HG02610 (cell line): ENCODE measurements at regions not wholly inside any gene's neighbourhood (a gene's known extent, or its start where the extent isn't known, plus 50 kb on each side); places are given as distances from the start of the nearest gene placed in this dataset.

Experiments
- ATAC-seq: cut with Tn5 transposase; IDR thresholded peaks from one replicate; pipeline ENCODE4 v1.9.1; 2021; ENCODE audit warnings: mild to moderate bottlenecking, moderate library complexity; ENCODE audit not compliant: unreplicated experiment

DNA sequence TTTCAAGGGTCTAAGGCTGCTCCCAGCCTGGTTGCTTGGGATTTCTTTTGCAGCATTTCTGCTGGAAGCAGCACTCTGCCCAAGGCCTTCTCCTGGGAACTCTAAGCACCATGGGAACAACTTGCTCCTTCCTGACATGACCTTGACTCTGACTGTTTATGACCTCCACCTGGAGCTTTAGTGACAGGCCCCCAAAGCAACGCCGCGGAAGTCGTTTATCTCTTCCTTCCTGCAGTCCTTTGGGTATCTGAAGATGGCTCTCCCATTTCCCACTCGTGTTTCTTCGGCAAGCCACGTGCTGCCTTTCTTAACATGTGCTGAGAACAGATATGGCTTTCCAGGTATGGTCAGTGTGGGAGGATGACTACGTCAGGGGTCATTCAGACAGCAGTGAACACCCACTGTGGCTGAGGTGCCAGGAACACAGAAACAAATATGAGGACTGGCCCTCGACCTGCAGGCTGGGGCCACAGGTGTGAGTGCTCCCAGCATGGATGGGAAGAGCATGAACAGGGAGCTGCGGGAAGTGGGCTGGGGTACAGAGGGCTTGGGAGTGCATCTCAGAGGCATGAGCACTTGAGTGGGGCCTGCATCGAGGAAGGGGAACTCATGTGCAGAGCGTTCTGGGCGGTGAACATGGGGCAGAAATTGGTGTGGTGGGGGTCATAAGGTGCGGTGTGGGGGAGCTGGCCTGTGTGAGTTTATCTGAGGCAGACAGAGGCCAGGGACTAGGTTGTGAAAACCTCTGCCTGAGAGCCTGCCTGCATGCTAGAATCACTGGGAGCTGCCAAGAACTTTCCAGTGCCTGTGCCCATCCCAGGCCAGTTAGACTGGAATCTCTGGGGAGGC lies 140.5 kb downstream of the TSN start:
- ATAC-seq, result no peak

DNA sequence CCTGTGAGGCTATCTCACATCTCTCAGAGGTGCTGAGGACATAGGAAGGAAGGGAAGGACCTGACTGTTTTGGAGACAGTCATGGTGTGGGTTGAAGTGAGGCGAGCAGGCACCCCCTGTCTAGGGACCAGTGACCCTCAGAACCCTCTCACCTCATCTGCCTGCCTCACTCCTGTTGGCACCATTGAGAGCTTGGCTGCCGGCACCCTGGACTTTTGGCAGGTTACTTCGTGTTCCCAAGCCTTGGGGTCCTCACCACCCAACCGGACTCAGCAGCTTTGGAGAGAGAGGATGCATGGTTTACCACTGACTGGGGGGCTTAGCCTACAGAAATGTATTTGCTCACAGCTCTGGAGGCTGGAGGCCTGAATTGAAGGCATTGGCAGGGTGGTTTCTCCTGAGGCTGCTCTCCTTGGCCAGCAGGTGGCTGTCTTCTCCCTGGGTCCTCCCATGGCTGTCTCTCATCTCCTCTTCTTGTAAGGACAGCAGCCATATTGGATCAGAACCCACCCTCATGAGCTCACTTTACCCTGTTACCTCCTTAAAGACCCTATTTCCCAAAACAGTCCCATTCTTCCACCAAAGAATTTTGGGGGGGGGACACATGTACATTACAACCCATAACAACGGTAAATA lies 142.0 kb downstream of the TSN start:
- peak; percentile 83 for ATAC-seq

DNA sequence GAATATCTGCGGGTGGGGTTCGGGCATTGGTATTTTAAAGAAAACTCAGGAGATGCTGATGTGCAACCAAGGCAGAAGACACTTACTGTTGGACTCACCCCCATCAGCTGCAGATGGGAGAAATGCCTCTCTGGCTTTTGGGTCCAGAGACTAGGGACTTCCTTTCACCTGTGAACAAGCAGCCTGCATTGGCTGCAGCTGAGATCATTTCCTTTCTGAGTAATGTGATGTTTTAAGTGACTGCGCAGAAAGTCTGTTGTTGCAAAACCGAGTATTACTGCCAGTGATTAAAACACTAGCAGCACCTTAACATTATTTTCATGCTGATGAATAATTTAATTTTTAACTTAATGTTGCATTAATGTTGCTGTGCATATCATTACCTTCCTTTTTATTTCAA lies 143.0 kb downstream of the TSN start:
- no peak for ATAC-seq

DNA sequence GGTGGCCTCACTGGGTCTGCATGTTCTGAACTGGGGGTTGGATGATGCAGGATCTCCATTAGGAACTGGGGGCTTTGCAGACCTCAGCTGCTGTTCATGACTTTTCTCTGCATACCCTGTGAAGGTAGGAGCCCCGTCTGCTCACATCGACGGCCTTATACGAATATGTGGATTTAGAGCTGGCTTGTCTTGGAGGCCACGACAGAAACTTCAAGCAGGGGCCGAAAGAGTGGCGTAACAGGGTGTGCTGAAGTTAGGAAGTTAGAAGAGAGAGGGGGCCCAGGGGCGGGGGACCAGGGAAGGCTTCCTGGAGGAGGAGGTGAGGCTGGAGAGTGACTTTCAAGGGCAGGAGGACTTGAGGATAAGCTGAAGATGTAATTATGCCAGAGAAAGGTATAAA lies 144.9 kb downstream of the TSN start:
- no peak for ATAC-seq

DNA sequence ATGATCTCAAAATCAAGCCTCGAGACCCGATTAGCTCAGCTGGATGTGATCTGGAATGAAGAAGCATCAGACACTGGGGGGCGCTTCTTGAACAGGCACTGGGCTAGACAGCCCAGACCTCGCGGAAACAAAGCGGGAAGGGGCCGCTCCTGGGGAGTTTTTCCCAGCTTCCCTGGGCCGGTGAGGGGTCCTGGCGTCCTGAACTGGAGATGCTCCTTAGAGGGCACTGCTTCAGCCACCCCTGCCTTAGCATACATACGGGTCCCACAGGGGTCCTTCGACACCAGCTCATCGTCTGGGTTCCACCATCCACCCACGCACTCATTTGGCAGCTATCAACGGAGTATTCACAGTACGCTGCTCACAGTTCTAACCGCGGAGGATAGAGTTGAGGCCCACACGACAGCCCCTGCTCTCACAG lies 146.7 kb downstream of the TSN start:
- ATAC-seq, result no peak

DNA sequence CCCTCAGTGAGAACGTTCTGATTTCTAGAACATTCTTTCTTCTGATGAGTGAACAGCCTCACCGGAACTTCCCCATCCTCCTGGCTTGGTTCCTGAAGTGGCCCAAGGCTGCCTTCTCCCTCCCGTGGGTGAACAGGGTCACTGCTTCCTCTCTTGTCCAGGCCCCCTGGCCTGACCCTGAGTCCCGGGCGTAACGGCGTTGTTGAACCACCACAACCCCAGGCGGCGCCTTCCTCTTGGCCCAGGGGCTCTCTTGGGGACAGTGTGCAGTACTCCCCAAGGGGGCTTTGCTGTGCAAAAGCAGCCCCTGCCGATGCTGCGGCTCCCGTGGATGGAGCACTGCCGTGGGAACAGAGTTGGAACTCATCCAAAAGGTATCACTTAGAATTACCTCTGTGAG lies 147.2 kb downstream of the TSN start:
- no peak for ATAC-seq

DNA sequence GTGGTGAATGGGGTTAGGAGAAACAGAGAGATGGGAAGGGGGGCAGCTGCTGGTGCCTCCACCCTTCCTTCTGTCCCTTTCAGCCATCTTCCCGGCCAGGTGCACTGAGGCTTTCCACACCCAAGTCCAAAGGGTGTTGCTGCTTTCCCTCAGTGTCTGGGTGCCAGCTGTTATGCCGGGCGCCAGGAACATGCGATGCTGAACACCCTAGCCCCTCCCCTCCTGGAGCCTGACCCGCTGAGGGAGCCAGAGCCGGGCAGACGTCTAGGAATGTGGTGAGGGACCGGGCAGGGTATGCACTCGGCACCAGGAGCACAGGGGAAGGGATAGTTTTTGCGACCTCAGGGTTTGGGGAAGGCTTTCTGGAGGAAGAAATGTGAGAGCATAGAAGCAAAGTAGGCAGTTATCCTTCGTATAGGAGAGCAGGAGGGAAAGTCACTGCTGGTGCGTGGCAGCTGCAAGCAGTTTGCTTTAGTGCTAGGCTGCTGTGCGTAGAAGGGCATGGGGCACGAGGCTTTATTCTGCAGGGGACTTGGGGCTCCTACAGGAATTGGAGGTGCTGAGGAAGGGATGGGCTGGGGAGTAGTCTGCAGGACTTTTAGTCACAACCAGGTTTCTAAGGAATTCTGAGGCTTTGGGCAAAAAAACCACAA lies 147.7 kb downstream of the TSN start:
- no peak for ATAC-seq

DNA sequence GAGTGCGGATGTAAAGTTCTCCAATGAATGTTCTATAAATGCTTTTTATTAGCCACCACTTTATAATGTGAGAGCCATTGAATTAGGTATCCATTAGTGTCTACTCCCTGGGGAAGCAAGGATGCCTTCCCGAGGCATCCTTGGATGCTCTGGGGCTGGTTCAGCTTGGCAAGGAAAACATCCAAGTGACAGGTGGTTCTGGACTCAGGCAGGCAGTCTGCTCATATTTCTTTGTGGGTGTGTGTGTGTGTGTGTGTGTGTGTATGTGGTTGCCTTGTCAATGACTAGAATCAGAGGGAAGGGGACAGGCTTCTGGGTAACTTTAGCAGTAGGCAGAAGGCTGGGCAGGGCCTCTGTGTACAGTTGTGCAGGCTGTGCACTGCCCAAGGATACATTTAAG lies 149.2 kb downstream of the TSN start:
- no peak for ATAC-seq

DNA sequence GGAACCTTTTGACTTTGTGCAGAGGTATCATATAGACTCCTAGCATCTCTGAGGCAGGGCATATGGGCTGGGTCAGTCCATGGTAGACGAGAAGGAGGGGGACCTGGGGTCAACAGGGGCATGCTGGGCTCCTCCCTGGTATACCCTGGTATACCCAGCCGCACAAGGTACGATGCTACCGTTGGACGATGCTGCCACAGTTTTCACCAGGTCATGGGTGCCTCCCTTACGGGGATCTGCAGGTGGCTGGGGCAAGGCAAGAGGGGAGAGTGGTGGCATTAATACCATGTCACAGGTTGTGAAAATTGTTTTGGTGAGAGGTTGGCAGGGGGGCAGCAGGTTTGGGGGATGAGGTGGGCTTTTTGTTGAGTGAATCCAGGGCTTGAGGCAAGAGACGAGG lies 149.8 kb downstream of the TSN start:
- ATAC-seq, result no peak

DNA sequence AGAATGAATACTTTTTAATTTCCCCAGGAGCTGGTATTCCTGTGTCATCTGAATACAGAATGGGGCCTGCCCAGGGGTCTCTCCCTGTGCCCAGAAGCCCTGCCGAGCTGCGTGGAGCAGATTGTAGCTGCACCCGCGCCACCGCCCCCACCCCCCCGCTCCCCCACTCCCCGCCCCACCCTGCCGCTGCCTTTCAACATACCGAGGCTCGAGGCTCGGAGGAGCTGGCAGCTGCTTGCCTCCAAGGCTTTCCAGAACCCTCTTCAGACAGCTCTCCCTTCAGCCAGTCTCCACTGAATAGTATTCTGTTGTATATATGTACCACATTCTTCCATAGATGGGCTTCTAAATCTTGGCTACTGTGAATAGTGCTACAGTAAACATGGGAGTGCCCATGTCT lies 150.7 kb downstream of the TSN start:
- no peak for ATAC-seq

DNA sequence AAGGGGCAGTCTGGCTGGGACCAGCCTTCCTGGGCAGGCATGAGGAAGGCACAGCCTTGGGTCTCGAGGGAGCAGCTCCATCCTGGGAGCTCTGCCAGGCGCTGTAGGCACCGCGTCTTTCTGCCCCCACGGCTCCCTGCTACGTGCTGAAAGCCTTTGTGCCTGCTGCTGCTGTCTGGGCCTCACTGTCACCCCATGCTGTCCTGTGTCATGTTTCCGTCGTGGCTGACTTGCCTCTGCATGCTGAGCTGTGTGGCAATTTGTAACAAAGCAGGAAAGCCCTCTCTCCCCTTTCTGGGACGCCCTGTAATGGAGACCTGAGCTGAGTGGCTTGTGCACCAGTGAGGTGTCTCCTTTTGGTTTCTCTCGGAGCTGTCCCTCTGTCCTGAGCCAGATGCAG lies 152.5 kb downstream of the TSN start:
- no peak for ATAC-seq

DNA sequence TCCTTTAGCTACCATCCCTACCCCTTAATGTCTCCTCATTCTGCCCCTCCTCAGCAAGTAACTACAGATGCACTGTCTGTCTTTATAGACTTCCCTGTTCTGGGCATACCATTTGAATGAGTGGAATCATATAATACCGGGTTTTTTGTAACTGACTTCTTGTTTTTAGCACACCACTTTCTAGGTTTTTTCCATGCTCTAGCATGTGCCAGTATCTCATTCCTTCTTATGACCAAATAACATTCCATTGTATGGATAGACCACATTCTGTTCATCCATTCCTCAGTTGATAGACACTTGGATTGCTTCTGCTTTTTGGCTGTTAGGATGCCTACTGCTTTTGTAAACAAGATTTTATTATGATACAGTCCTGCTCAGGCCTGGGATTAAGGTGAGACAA lies 154.7 kb downstream of the TSN start:
- ATAC-seq, result no peak

DNA sequence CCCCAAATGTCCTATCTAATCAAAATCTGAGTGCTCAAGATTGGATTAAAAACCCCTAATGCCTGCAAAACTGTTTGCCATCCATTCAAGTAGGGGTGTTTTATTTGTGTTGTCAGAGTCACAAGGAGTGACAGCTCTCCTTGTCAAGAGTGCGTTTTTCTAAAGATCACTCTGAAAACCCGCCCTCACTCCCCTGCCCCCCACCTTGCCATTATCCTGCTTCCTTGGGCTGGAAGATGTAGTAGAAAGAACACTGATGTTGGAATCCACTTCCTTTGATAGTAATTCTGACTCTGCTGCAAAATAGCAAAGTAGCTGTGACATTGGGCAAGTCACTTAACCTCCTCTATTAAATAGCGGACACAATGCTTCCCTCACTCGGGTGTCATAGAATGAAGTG lies 155.6 kb downstream of the TSN start:
- ATAC-seq, result no peak

DNA sequence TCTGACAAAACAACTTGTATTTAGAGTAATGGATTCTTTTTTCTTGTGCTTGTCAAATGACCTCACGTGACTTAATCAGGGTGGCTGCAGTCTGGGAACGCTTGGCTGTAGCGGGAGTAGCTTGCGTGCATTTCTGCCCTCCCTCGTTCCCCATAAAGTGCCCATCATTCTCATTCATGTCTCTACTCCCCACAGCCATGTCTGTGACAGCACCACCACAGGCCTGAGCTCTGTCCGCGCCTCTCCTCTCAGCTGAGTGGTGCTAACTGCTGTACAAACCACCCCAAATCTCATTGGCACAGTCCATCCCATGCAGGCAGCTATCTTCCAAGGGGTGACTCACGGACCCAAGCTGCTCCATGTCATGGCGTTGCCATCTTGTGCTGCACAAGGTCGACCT lies 161.7 kb downstream of the TSN start:
- no peak for ATAC-seq

DNA sequence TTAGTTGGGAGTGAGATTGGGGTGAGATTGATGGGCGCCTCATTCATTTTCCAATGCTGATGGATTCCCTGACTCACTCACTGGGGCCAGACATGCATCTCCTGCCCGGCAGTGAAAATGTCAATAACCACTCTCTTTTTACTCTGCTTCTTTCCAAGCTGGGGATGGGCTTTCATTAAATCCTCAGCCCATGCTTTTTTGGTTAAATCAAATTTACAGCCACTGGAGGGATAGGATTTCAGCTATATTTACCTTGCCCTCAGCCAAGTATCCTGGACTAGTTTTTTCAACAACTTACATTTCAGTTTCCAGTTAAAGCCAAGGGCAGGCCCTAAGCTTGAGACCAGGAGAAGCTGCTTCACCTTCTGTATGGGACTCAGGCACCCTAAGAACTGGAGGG lies 162.8 kb downstream of the TSN start:
- ATAC-seq, result no peak

DNA sequence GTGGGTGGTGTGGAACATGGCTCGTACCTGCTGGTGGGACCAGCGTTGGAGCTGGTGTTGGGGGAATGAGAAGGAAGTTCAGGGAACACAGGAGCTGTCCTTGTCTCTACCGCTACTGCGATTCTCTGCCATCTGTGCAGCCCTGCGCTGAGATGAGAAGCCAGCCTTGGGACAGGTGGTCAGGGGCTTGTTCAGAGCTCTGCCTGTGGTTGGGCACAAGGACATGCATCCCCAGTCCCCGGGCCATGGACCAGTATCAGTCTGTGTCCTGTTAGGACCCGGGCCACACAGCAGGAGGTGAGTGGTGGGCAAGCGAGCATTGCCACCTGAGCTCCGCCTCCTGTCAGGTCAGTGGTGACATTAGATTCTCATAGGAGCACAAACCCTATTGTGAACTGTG lies 164.4 kb downstream of the TSN start:
- no peak for ATAC-seq

DNA sequence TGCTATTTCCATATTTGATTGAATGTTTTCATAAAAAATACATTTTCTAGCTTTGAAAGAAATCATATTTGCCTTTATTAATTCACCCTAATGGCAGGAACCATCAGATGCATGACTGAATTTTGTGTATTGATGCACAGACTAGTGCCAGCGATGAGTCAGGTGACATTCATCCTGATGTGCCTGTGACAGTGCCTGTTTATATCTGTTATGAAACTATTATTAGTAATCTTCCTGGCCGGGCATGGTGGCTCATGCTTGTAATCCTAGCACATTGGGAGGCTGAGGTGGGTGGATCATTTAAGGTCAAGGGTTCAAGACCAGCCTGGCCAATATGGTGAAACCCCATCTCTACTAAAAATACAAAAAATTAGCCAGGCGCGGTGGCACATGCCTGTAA lies 170.0 kb downstream of the TSN start:
- no peak for ATAC-seq

DNA sequence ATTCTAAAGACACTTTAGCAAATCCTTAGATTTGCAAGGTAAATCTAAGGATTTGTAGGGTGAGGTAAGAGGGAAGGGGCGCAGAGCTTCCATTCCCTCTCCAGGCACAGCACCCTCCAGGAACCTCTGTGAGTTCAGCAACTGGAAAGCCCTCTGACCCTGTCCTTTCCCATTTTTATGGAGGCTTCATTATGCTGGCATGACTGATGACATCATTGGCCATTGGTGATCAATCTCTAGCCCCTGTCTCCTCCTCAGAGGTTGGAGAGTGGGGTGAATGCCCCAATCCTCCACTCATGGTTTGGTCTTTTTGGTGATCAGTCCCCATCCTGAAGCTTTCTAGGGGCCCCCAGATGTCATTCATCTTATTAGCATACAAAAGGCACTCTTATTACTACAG lies 187.8 kb downstream of the TSN start:
- no peak for ATAC-seq

DNA sequence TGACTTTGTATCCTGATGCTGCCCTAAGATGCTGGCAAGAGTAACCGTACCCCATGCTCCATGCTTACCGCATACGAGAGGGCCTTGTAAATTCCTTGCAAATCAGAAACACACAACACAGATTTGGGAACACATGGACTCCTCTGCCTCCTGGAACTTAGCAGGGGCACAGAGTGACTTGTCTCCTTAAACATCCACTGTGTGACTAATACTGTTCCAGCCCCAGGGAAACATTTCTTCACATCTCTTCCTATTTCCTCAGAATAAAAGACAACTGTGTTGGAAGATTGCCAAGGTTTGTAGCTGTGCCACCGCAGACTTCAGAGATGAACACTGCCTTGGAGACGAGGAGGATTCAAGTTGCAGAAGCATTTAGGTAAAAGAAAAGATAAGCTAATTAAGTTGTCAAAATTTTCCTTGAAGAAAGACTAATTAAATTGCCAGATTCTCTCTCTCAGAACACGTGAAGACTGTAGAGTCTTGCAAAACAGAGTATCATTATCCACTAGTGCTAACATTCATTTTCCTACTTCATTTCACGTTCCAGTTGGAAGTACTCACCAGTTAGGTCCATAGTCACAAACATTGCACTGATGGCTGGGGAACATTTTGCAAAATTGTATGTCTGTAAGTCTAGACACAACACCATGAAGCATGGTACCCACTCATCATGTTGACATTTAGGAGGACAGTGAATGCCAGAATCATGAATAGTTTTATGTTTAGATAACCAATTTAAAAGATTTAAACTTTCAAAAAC lies 188.8 kb downstream of the TSN start:
- ATAC-seq, result no peak

DNA sequence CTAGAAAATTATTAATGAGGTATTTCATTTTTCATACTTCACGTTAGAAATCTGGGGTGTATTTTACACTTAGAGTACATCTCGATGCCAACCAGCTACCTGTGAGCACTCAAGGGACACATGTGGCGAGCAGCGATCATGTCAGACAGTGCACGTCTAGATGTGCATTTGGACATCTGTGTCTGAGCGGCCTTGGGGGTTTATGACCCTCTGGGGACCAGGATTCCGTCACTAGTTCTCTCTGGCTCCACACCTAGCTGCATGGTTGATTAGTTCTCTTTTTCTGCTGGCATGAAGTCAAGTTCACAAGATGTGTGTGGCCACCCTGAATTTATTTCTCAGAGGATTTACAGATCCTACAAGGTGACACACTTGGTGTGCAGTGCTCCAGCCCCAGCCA lies 192.2 kb downstream of the TSN start:
- no peak for ATAC-seq

DNA sequence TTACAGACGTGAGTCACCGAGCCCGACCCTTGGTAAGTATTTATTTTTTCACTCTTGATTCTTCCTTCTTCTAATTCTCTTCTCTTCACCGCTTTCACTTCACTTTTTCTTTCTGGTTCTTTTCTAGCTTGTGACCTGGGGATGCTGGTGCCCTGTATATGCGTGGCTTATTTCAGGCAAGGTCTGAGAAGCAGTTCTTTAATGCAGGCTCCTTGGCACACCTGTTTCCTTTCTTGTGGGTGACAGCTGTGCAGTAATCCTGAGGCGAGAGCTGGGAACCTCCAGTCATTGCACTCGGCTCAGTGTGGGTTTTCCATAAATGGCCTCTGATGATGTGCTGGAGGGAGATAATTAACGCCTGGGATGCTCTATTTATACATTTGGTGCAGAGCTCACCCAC lies 193.8 kb downstream of the TSN start:
- no peak for ATAC-seq

DNA sequence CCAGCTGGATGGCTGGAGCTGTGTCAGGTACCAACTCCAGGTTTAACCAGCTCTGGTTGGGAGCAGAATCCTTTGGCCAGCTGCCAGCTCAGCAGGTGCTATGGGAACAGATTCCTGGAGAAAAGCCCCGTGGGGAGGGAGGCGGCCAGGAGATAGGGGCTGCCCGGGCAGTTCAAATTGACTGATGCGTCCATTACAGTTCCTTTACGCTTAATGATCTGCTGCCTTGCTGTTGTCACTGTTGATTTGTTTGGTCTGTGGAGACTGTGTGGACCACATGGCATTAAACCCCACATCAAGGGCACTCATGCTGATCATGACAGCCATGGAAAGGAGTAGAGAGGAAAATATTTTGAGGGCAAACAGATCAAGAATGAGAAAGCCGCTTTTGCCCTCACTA lies 200.0 kb downstream of the TSN start:
- ATAC-seq, result no peak
